NOMO-1 treated with DMSO at 0.1 percent for 48 hours (cell line): ENCODE measurements at regions not wholly inside any gene's neighbourhood (a gene's known extent, or its start where the extent isn't known, plus 50 kb on each side); places are given as distances from the start of the nearest gene placed in this dataset.

Experiments
- DNase-seq: peaks from one replicate; lab custom pipeline; 2025; ENCODE audit not compliant: unreplicated experiment; lab: John Stamatoyannopoulos, UW

GRCh38 chr5:35367526-35367925 is 137.2 kb upstream of the PRLR start:
- no peak for DNase-seq

- DNase-seq: no peak
Observed at GRCh38 chr5:35365758-35366157, 135.5 kb upstream of the PRLR start.

- DNase-seq: no peak
Observed at GRCh38 chr5:35364350-35364749, 134.1 kb upstream of the PRLR start.

GRCh38 chr5:35363387-35363965 is 133.2 kb upstream of the PRLR start:
- DNase-seq: no peak

- DNase-seq: no peak
Observed at GRCh38 chr5:35362772-35363171, 132.5 kb upstream of the PRLR start.

GRCh38 chr5:35360671-35361070 is 130.4 kb upstream of the PRLR start:
- no peak for DNase-seq

GRCh38 chr5:35359859-35360258 is 129.6 kb upstream of the PRLR start:
- no peak for DNase-seq

- no peak for DNase-seq
Observed at GRCh38 chr5:35357973-35358372, 127.7 kb upstream of the PRLR start.

- DNase-seq: no peak
Observed at GRCh38 chr5:35356725-35357124, 126.4 kb upstream of the PRLR start.

- no peak for DNase-seq
Observed at GRCh38 chr5:35354751-35355150, 124.5 kb upstream of the PRLR start.

- no peak for DNase-seq
Observed at GRCh38 chr5:35345222-35345621, 114.9 kb upstream of the PRLR start.

GRCh38 chr5:35342664-35343063 is 112.4 kb upstream of the PRLR start:
- DNase-seq: no peak

GRCh38 chr5:35341189-35341588 is 110.9 kb upstream of the PRLR start:
- DNase-seq: no peak

GRCh38 chr5:35339616-35340100 is 109.4 kb upstream of the PRLR start:
- no peak for DNase-seq

GRCh38 chr5:35339006-35339405 is 108.7 kb upstream of the PRLR start:
- no peak for DNase-seq

GRCh38 chr5:35338157-35338453 is 107.8 kb upstream of the PRLR start:
- DNase-seq: no peak

GRCh38 chr5:35337340-35338156 is 107.3 kb upstream of the PRLR start:
- no peak for DNase-seq

GRCh38 chr5:35336230-35336629 is 105.9 kb upstream of the PRLR start:
- DNase-seq: no peak

- no peak for DNase-seq
Observed at GRCh38 chr5:35335752-35336151, 105.5 kb upstream of the PRLR start.

- DNase-seq: no peak
Observed at GRCh38 chr5:35333366-35333765, 103.1 kb upstream of the PRLR start.

GRCh38 chr5:35331956-35332950 is 102.0 kb upstream of the PRLR start:
- peak; percentile 86 for DNase-seq

- no peak for DNase-seq
Observed at GRCh38 chr5:35325836-35326235, 95.5 kb upstream of the PRLR start.
